ENCODE measurements at regions not wholly inside any gene's neighbourhood (a gene's known extent, or its start where the extent isn't known, plus 50 kb on each side); places are given as distances from the start of the nearest gene placed in this dataset.
A peak's percentile ranks its signal among the peaks of the same experiment; 100 is the strongest.
"Not testable (repeated sequence)": the region's sequence is repeated elsewhere in the genome, so short reads cannot be mapped to it uniquely, and the experiment has no call there.

- DNase-seq, result no peak
Measured at GRCh38 chr18:11454040-11454439, 155.4 kb upstream of the SLC35G4 start.

- DNase-seq, result not testable (repeated sequence)
Measured at GRCh38 chr18:11444169-11444568, 165.2 kb upstream of the SLC35G4 start.

DNA sequence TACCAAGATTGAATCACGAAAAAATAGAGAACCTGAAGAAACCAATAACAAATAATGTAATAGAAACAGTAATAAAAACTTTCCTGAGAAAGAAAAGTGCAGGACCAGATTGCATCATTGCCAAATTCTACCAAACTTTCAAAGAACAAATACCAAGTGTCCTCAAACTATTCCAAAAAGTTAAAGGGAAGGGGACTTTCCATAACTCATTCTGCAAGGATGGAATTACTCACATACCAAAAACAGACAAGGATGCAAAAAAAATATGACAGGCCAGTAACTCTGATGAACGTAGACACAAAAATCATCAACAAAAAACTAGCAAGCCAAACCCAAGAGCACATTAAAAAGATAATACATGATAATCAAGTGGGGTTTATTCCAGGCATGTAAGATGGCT lies 172.3 kb upstream of the SLC35G4 start:
- no peak for DNase-seq

DNA sequence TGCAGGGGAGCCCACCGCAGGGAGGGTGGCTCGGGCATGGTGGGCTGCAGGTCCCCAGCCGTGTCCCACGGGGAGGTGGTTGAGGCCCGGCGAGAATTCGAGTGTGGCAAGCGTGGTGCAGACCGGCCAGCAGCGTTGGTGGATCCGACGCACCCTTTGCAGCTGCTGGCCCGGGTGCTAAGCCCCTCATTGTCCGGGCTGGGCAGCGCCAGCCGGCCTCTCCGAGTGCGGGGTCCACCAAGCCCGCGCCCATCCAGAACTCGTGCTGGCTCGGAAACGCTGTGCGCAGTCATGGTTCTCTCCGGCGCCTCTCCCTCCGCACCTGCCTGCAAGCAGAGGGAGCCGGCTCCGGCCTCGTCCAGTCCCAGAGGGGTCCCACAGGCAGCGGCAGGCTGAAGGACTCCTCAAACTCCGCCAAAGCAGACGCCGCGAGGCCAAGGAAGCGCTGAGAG lies 177.0 kb upstream of the SLC35G4 start:
- no peak for DNase-seq

DNA sequence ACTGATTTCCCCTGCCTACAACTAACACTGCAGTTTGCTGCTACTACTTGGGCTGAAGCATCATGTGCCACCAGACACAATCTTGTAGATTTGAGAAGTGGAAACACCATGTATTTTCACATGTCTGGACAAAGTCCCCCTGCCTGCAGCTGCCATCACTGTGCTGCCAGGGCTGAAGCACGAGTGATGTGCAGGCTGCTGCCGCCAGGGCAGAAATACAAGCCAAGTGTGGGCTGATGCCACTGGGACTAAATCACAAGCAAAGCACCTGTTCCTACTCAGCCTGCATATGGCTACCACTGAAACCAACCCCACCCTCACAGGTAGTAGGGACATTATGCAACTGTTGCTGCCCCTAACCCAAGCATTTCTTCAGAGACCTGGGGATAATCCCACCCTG lies 179.5 kb upstream of the SLC35G4 start:
- DNase-seq, result no peak

- no peak for DNase-seq
Measured at GRCh38 chr18:11425211-11425610, 184.2 kb upstream of the SLC35G4 start.

GRCh38 chr18:11419338-11419737 lies 190.1 kb upstream of the SLC35G4 start:
- DNase-seq, result no peak

- no peak for DNase-seq
Measured at GRCh38 chr18:11412811-11413210, 196.6 kb upstream of the SLC35G4 start.

DNA sequence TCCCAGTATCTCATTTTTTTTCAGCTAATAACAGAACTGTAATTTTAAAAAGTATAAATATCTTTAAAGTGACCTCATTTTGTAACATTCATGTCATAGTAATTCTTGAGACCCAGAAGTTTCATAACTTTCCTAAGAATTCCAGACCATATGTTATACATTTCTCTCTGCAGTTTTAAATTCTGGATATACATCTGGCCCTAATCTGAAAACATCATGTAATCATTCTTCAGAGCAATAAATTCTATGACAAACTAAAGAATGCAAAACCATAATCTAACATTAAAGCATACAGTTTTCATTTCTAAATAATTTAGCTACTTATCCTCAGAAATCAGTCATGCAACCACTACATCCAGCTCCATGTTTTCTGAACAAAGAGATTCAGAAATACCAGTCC lies 198.3 kb upstream of the SLC35G4 start:
- no peak for DNase-seq

- DNase-seq, result no peak
Measured at GRCh38 chr18:11408555-11409065, 200.8 kb upstream of the SLC35G4 start.

DNA sequence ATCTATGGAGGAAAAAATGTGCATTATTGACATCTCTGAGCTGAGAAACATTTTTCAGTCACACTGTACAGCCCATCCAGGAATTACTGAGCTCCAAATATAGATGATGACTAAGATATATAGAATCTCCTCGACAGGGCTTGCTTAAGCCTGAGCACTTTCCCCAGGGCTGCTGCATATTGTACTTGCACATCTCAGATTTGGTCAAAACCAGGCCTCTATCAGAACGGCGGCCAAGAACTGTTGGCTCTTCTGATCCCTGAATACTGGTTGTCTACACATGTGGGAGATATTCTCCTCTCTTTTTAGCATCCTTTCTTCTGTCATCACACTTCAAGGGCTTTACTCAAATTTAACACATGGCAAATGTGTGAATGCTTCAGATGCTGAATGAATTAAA lies 201.5 kb upstream of the SLC35G4 start:
- DNase-seq, result no peak

DNA sequence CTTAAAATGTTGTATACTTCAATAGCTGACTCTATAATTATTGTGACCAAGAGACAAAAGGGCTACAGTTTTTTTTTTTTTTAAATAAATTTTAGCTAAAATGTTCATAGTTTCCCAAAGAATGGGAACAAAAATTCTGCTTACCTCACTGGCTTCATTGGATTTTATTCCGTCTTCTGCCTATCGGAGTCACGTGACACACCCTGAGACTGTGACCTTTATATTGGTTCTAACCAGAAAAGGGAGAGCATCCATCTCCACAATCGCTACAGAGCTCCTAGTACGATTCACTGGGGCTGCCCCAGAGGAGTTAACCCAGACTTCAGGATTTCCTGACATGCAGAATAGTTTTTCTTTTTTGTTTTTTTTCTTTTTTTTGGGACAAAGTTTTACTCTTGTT lies 203.6 kb upstream of the SLC35G4 start:
- no peak for DNase-seq

DNA sequence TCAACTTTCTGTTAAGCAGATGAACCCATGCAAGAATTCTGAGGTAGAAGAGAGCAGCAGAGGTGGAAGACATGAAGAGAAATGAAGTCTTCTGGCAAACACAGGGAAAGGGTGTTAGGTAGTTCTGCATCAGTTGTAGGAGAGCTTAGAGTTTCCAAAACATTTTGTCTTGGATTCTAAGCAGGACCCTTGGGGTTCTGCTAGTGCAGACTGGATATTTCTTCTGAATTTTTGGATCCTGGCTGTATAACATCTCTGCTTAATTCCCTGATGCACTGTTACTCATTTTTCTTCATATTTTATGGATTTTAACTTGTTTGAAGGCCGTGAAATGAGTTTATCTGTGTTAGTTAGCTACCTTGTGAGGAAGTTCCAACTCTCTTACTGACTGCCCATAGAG lies 208.7 kb upstream of the SLC35G4 start:
- no peak for DNase-seq

DNA sequence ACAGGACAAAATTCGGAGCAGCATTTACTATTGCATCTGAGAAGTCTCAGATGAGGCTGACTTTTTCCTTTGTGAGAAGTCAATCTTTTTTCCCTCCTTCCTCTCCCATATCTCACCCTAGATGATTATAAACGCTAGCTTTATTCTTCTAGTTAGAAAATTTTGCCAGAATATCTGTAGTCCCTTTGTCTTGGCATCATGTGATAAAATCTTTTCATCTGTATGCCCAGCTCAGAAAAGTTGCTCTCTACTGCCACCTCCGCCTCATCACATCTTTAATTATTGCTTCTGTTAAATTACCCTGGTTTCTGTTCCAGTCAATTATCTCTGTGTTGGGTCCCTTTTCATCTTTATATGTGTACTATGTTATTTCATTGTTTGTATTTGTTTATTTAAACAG lies 210.8 kb upstream of the SLC35G4 start:
- DNase-seq, result no peak

GRCh38 chr18:11392980-11393885 lies 216.2 kb upstream of the SLC35G4 start:
- no peak for DNase-seq

GRCh38 chr18:11392292-11392691 lies 217.1 kb upstream of the SLC35G4 start:
- no peak for DNase-seq

DNA sequence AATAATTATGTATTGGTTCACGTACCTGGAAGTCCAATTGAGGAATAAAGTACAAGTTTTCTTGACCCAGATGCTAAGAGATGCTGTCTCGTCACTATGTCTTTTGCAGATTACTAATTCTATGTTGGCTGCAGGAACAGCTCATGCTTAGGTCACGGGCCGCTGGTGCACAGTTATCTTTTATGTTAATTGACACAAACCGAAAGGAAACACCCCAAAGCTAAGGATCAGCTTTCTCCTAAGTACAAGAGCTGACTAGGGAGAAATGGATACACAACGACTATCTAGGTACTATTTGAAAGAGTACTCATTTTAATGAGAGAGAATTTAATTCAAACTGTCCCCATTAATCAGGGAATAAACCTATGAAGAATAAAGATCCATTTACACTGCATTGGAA lies 217.7 kb upstream of the SLC35G4 start:
- DNase-seq, result no peak

DNA sequence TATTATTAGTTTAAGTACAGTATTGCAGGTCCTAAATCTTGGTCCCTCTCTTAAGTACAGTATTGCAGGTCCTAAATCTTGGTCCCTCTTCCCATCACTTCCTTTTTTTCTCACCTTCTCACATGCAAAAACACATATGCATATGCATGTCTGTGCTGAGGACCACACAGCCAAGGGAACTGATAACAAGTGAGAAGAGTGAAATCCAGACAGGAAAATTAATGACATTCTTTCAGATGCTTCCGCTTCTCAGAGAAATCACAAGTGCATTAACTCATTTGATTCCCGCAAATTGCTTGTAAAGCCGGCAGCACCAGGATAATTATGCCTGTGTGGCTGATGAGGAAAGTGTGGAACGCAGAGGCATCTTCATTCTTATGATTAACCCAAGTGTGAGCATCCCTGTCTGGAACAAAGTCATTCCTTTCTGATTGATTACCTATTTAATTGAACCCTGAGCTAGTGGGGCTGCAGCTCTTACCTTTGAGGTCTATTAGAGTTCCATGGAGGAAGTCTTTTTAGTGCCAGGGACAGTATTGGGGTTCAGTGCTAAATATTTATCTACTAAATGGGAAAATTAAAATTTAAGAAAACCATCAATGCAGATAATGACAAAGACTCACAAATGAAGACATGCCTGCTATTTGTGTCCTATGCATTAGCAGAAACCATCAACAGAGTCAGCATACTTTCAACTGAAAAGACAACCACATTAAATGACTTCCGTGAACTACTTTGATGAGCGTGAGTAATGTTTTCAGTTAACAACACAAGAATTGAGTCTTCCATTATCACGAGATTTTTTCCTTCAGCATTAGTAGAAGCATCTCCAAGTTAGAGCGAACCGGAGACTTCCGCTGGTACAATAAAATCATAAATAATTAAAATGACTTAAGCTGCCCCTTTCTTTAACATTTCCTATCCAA lies 220.4 kb upstream of the SLC35G4 start:
- DNase-seq, result no peak

DNA sequence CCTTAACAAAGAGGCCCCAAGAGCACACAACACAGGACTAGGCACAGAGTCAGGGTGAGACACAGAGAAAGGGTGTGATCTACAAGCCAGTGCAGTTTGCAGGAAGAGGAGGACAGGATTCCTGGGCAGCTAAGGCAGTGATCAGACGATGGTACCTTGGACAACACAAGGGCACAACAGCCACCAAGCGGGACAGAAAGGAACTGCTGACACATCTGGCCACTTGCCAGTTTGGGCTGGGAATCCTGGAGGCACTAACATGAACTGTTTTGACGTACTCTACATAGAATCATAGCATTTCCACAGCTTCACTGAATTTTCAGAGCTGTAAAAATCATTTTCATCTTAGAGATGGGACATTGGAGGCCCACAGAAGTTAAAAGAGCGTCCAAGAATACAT lies 221.5 kb upstream of the SLC35G4 start:
- peak; percentile 20 for DNase-seq

DNA sequence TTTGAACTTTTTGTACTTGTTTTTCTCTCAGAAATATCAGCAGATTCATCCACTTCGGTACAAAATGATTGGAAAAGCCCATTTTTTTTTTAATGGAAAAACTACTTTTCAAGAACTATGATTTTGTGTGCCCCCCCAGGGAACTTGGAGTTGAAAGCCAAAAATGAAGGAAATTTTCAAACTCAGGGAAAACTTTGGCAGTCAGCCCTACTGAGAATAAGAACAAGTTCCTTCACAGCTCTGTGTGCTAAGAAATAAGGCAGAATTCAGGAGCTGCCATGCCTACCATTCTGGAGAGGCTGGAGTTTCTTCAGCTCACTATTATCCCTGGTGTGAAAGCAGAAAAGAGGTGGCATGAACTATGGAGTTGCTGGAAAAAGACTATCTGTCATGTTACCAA lies 226.0 kb upstream of the SLC35G4 start:
- DNase-seq, result no peak

DNA sequence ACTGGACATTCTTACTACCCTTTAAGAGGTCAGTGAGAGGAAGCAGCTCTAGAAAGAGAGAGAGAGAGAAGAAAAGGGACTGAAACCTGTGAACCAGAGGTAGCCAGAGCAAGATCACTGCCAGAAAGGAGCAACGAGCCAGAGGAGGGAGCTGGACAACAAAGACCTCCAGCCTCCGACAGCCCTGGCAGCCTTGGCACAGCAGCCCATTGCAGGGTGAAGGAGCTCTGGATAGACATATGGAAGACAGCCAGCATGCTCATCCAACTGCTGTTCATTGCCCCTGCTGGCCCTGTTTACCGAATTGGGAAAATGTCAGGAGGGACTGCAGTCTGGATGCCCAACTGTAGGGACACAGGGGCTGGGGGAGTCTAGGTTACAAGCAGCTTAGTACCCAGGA lies 228.4 kb upstream of the SLC35G4 start:
- no peak for DNase-seq

GRCh38 chr18:11379660-11380059 lies 229.7 kb upstream of the SLC35G4 start:
- no peak for DNase-seq

DNA sequence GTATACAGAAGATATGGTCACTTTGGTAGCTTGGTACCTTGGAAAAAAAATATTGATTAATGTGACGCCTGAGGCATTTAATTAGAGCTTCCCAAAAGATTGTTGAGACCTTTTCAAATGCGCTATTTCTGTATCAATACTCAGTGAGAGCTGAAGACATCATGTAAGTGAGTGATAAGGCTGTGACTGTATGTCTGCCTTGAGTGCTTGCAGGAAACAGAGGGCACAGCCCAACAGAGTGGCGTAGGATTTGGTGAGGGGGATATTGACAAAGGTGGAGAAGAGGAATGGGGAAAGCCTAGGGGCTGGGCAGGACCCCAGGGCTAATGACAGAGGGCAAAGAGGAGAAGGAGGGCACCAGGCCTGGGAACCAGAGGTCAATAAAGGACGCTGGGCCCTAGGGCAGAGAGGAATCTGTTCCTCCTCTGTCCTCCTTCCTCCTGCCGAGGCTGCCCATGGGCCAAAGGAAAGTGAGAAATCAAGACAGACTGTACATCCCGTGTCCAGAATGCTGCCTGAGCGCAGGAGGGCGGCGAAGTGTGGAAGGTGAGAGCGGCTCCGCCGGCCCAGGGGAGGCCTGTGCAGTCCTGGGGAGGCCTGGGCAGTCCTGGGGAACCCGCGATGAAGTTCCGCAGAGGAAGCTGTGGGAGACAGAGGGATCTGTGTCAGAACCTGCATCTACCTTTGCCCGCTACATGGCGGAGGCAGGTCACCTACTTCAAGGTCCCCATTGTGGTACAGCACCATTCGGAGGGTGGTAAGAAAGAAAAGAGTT lies 228.6 kb upstream of the PIEZO2 start:
- no peak for DNase-seq
